ENCODE measurements at regions not wholly inside any gene's neighbourhood (a gene's known extent, or its start where the extent isn't known, plus 50 kb on each side); places are given as distances from the start of the nearest gene placed in this dataset.
"Not testable (repeated sequence)": the region's sequence is repeated elsewhere in the genome, so short reads cannot be mapped to it uniquely, and the experiment has no call there.

DNA sequence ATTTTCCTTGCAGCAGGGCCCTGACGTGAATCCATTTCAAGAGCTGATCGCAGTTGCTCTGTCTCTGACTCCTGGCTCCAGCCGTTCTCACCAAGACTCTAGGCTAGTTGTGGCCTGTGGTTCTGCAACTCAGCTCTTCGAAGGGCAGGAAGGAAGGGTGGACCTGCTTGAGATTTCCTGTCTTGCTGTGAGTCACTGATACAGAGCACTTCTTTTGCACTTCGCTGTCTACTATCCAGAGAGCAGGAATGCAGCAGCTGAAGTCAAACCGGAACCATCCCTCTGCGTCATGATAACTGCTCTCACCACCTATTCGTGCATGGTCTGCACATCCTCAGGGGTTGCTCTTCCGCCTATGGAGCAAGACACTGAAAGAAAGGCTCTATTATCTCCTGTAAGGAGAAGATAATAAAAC is 59.7 kb downstream of the RAP2B start:
- peak; percentile 56 for DNase-seq (ENCODE audit: low read depth)

DNA sequence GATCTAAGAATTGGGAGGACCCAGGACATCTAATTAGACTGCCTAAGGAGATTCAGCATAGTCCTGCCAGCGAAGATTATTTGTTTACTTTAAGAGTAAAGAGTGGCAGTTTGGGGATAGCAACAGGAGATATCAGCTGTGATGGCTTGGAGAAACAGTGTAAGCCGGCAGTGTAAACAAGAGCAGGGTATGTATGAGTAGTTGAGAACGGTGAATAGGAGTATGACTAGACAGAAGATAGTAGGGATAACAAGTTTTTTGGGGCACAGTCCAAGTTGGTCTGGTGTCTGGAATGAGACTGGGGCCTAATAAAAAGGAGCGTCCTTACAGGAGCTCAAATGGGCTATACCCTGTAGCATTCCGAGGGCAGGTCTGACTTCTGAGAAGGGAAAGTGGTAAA is 64.9 kb downstream of the RAP2B start:
- DNase-seq (ENCODE audit: low read depth), result not testable (repeated sequence)

DNA sequence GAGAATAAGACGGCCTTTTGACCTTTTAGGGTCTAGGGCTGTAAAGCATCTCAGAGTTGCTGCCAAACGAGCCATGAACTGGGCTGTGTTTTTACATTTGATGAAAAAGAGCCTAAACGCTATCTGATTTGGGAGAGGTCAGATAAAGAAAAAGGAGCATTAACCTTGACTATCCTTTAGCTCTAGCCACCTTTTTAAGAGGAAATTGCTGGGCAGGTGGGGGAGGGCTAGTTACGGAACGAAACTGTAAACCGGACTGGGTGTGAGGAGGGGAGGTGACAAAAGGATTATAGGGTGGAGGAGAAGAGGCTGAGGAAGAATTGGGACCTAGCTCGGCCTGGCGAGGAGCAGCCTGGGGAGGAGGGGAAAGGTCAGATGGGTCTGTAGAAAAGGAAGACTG is 68.4 kb downstream of the RAP2B start:
- not testable (repeated sequence) for DNase-seq (ENCODE audit: low read depth)

DNA sequence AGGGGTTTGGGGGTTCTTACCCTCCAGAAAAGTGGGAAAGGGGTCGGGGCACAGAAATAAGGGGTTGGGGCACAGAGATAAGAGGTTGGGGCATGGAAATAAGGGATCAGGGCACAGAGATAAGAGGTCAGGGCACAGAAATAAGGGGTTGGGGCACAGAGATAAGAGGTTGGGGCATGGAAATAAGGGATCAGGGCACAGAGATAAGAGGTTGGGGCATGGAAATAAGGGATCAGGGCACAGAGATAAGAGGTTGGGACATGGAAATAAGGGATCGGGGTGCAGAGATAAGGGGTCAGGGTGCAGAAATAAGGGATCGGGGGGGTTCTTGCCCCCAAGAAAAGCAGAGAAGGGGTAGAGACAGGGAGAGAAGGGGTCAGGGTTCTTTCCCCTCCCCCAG is 69.2 kb downstream of the RAP2B start:
- DNase-seq (ENCODE audit: low read depth), result not testable (repeated sequence)

DNA sequence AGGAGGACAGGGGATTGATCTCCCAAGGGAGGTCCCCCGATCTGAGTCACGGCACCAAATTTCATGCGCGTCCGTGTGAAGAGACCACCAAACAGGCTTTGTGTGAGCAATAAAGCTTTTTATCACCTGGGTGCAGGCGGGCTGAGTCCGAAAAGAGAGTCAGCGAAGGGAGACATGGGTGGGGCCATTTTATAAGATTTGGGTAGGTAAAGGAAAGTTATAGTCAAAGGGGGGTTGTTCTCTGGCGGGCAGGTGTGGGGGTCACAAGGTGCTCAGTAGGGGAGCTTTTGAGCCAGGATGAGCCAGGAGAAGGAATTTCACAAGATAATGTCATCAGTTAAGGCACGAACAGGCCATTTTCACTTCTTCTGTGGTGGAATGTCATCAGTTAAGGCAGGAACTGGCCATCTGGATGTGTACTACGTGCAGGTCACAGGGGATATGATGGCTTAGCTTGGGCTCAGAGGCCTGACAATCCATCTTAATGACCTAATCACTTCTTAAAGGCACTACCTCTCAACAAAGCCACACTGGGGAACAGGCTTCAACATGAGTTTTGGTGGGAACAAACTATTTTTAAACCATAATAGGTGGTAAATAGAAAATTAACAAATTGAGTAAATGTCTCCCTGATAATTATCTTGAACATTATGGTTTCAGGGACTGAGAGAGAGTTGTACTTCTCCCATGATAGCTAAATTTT is 70.2 kb downstream of the RAP2B start:
- DNase-seq (ENCODE audit: low read depth), result not testable (repeated sequence)

DNA sequence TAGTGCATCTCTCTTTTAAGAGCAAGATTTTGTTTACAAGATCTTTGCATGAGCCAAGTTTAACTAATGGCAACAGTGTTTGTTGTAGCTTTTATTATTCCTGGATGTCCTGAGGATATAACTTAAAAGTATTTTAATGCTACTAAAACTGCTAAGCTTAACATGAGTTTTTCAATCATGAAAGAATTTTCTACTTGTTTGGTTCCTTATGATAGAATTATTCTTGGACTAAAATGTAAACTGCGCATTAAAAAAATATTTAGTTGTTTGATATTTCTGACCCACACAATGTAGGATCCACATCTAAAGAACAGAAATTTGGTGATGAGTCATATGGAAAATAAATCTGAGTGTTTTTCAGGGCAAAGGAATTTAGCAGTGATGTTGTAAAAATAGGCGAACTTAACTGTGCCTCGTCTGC is 70.8 kb downstream of the RAP2B start:
- no peak for DNase-seq (ENCODE audit: low read depth)

DNA sequence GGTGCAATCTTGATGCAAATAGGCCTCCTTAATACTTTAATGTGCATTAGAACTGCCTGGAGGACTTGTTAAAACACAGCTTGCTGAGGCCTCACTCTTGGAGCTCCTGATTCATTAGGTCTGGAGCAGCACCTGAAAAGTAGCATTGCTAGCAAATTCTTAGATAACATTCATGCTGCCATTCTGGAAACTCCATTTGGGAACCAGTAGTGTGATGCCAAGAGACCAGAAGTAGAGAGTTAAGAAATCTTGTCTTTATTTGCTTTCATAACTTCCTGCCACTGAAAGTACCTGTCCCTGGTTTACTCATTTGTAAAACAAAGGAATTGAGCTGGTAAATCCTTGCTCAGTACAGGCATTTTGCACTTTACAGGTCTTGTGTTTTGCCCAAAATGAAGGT is 72.0 kb downstream of the RAP2B start:
- no peak for DNase-seq (ENCODE audit: low read depth)

DNA sequence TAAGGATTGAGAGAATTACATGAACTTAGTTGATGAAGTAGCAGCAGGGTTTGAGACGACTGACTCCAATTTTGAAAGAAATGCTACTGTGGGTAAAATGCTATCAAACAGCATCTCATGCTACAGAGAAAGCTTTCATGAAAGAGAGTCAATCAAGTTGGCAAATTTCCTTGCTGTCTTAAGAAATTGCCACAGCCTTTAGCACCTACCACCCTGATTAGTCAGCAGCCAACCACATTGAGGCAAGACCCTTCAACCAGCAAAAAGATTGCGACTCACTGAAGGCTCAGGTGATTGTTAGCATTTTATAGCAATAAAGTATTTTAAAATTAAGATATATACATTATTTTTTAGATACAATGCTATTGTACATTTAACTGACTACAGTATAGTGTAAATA is 80.9 kb downstream of the RAP2B start:
- no peak for DNase-seq (ENCODE audit: low read depth)

DNA sequence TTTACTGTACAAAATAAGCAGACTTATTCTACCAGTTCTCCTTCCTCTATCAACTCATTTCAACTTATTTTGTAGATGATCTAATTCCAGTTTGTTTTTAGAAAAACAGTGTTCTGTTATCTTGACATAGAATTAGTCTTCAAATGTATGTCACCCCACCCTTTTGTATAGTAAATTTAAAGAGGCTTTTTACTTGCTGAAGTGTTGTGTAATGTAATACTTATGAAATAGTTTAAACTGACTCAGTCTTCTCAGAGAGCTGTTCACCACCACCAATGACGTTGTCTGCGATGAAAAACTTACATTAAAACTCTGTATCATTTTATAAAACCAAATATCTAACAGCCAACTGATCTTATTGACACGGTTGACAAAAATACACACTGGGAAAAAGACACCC is 82.9 kb downstream of the RAP2B start:
- DNase-seq (ENCODE audit: low read depth), result no peak

DNA sequence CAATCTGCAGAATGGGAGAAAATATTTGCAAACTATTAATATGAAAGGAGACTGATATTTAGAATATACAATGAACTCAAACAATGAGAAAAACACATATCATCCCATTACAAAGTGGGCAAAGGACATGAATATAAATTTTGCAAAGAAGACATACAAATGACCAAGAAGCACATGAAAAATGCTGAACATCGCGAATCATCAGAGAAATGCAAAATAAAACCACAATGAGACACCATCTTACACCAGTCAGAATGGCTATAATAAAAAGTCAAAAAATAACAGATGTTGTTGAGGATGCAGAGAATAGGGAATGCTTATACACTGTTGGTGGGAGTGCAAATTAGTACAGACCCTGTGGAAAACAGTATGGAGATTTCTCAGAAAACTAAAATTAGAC is 83.6 kb downstream of the RAP2B start:
- no peak for DNase-seq (ENCODE audit: low read depth)

DNA sequence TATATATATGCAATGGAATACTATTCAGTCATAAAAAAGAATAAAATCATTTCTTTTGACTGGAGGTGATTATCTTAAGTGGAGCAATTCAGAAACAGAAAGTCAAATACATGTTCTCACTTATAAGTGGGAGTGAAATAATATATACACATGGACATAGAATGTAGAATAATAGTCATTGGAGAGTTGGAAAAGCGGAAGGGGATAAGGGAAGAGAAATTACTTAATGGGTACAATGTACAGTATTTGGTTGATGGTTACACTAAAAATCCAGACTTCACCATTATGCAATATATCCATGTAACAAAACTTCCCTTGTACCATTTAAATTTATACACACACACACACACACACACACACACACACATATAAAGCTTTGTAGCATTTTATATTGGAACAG is 84.3 kb downstream of the RAP2B start:
- DNase-seq (ENCODE audit: low read depth), result no peak

DNA sequence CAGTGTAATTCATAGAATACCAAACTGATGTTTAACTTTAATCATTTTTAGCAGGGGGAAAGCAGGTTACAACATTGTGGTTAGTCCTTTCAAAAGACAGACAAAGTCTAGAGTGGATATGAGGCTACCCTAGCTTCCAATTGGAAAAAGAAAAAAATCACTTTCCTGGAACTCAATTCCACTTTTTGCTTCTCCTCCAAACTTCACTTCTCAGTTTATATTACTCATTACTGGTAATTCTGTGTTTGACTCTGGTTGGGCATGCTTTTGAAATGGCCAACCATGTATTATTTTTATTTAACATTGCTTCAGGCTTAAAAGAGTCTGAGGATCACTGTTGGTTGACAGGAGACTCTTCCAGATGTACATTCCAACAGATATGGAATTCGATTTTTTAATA is 84.8 kb downstream of the RAP2B start:
- DNase-seq (ENCODE audit: low read depth), result no peak

DNA sequence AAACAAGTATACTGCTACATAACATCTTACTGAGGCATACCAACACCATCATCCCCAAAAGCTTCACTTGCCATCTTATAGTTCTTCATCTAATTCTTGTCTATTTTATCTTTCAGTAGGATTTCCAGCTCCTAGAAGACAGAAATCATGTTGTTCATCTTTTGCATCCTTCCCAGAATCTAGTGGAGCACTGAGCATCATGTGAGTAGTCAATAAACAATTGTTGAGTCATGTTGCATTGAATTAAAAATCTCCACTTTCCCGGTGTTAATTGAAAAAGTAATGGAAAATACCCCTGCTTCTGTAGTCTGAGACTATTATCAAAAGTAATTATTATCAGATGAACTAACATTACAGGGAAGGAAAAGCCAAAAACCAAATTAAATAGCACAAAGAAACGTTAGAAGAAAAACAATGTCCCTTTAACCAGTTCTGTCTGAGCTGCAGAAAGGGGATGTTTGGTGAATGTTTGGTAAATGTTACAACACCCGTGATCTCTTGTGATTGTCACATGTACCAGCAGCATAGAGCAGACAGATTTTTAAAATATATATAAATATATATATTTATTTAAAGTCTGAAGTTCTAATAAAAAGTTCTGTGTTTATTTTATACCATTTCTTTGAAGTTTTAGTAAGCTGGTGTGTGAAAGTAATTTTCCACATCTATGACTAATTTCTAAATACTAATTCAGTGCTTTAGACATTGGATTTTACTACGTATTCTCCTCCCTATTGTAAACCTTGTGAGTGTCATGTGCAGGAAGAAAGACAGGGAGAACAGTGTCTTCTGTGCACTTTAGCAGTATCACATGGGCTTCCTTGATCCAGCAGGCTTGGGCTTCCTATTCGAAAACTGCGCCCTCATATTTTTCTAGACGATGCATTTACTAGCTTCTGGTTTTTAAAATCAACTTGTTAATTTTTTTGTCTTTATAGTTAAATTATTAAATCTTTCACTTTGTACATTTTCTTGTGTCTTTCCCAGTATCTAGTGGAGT is 85.6 kb downstream of the RAP2B start:
- DNase-seq (ENCODE audit: low read depth), result no peak

DNA sequence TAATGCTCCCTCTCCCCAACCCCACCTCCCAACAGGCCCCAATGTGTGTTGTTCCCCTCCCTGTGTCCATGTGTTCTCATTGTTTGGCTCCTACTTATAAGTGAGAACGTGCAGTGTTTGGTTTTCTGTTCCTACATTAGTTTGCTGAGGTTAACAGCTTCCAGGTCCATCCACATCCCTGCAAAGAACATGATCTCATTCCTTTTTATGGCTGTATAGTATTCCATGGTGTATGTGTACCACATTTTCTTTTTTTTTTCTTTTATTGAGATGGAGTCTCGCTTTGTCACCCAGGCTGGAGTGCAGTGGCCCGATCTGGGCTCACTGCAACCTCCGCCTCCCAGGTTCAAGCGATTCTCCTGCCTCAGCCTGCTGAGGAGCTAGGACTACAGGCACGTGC is 86.8 kb downstream of the RAP2B start:
- DNase-seq (ENCODE audit: low read depth), result not testable (repeated sequence)

DNA sequence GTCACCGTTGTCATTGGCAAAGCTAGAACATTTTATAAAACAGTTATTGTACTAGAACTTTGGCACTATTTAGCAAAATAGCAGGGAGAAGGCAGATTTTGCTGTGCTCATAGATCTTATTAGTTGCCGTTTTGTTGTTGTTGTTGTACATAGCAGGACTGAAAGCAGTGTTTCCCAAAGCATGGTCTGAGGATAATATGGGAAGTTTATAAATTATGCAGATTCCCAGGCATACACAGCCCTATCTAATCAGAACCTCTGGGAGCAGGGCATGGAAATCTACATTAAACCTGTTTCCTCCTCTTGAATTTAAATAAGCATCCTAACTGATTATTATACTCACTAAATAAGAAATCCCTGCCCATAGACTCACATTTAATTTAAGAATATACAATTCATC is 87.9 kb downstream of the RAP2B start:
- DNase-seq (ENCODE audit: low read depth), result no peak

DNA sequence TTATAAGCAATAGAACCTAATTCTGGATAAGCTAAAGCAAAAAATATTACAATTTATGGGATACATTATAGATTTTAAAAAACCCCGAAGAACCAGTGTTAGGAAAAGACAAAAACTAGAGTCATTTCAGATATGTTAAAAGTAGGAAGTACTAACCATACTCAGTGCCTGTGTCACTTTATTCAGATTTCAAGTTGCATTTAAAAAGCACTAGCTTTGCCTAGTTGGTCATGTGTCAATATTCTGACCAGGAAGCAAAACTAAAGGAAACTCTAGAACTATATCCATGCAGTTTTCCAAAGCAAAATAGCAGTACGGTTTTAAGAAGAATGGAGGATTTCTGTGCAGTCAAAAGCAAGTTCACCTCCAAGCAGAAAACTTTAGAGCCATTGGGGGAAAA is 88.4 kb downstream of the RAP2B start:
- DNase-seq (ENCODE audit: low read depth), result no peak

DNA sequence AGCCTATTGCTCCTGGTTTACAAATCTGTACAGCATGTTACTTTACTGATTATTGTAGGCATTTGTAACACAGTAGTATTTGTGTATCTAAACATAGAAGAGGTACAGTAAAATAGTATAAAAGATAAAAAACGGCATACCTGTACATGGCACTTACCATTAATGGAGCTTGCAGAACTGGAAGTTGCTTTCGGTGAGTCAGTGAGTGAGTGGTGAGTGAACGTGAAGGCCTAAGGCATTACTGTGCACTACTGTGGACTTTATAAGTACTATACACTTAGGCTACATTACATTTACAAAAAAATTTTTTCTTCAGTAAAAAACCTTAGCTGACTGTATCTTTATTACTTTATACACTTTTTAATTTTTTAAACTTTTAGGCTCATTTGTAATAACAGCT is 90.9 kb downstream of the RAP2B start:
- no peak for DNase-seq (ENCODE audit: low read depth)

DNA sequence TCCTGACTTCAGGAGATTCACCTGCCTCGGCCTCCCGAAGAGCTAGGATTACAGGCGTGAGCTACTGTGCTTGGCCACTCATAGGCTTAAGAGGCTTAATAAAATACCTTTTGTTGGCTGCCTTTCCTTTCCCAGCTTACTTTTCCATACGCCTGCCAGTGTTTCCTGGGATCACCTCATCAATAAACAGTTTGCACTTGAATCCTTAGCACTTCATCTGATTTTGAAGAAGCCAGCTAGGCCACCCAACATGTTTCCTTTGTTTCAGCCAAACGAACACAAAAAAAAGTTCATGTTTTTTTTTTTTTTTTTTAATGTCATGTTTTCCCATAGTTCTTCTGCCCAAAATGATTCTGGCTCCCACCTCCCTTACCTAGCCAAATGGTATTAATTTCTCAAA is 92.3 kb downstream of the RAP2B start:
- no peak for DNase-seq (ENCODE audit: low read depth)

DNA sequence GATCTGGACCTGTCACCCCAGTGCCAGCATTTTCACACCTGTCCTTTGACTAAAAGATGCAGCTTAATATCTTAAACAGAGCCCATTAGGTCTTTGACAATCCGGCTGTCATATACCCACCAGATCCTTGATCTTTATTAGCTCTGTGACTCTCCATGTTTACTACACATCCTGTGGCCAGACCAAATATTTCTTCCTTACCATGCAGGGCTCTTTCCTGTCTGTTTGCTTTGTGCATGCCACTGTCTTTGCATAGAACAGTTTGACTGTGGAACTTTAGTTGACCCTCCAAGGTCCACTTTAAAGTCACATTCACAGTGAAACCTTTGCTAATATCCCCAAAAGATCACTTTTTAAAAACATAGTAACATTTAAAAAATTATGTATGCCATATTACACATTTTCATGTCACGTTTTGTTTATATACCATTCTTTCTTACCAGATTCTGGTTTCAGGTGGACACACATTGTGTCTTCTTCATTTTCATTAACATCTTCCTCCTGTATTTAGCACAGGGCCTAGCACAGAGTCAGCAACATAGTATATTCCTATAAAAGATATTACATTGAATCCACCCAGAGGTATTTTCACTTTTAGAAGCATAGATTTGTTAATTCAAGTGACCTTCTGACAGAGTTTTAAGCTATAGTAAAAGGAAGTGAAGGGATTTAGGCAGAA is 95.8 kb downstream of the RAP2B start:
- DNase-seq (ENCODE audit: low read depth), result no peak

DNA sequence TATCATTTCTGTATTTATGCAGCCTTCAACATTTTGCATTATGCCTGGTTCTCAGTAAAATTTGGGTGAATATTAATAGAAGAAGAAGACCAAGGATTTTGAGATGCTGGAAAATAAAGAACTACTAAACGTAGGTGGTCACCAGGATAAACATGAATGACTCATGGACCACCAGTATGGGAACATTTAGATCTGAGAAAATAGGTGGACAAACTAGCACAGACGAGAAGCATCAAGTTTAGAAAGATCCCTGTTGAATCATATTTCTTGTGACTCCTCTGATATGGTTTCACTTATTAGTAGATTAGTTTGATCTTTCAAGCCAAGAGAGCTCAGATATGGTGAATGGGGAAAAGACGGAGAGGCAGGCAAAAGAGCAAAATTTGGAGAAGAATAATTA is 97.9 kb downstream of the RAP2B start:
- DNase-seq (ENCODE audit: low read depth), result no peak

DNA sequence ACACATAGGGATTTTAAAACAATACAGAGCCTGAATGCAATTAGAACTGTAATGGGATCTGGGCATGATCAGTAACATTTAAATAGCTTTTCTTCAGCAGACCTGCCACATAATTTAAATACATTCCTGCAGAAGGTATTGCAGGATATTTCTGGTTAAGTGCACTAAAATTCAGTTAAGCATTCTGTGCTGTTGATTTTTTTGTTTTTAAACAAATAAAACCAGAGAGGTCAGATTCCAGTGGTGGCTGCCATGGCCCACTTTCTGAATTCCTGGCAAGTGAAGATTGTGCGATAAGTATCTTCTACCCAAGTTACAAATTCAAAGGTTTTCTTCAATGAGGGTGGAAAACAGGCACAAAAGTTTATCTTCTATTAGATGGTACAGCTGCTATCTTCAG is 98.7 kb downstream of the RAP2B start:
- DNase-seq (ENCODE audit: low read depth), result no peak

DNA sequence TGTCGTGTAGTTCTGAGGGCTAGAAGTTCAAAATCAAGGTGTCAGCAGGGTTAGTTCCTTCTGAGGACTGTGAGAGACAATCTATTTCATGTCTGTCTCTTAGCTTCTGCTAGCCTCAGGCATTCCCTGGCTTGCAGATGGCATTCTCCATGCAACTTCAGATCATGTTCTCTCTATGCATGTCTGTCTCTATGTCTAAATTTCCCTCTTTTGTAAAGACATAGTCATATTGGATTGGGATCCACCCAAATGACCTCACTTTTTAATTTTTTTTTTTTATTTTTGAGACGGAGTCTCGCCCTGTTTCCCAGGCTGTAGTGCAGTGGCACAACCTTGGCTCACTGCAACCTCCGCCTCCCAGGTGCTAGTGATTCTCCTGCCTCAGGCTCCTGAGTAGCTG is 104.6 kb downstream of the RAP2B start:
- DNase-seq (ENCODE audit: low read depth), result no peak
